PC-3 (cell line): ENCODE measurements at regions not wholly inside any gene's neighbourhood (a gene's known extent, or its start where the extent isn't known, plus 50 kb on each side); places are given as distances from the start of the nearest gene placed in this dataset.

Source experiments
- ATAC-seq: fragments of 200-7000 bp; cut with Tn5 transposase; 2 replicates; pipeline ENCODE4 v1.9.1; 2020; ENCODE audit warnings: mild to moderate bottlenecking, moderate library complexity
- BruUV-seq: library from RNA; stranded (reverse); fragments of 400-500 nt; replicated peaks from 2 replicates; lab custom pipeline; 2021; lab: Mats Ljungman, UMichigan
- CTCF ChIA-PET: fragments of 300-600 bp; sonication (Branson Sonifier 250); formaldehyde crosslinking; loops from one replicate; lab custom pipeline; 2022; ENCODE audit warnings: antibody characterized with exemption; lab: Charles Lee
- POLR2A ChIA-PET: fragments of 300-600 bp; sonication (Branson Sonifier 250); formaldehyde crosslinking; loops from one replicate; lab custom pipeline; 2022; ENCODE audit warnings: antibody characterized with exemption; ENCODE audit not compliant: unreplicated experiment; lab: Charles Lee
- DNase-seq: peaks from one replicate; pipeline ENCODE4 v3.0.0-alpha.2; 2015
- H2AFZ ChIP-seq: fragments of 300-600 bp; sonication (generic); 2 replicates; pipeline ENCODE4 v1.6.0; 2016; ENCODE audit warnings: antibody characterized with exemption, low read length
- H3F3A ChIP-seq: fragments of 300-600 bp; sonication (generic); one replicate; pipeline ENCODE4 v1.6.0; 2017; ENCODE audit warnings: antibody characterized with exemption, low read length, control low read depth, mild to moderate bottlenecking; ENCODE audit not compliant: unreplicated experiment
- H3K27ac ChIP-seq: fragments of 300-600 bp; sonication (generic); 2 replicates; pipeline ENCODE4 v1.5.1; 2016; ENCODE audit warnings: mild to moderate bottlenecking, low read length
- H3K27me3 ChIP-seq: fragments of 300-600 bp; sonication (generic); 2 replicates; pipeline ENCODE4 v1.6.1; 2016; ENCODE audit warnings: low read length, mixed read lengths
- H3K36me3 ChIP-seq: fragments of 300-600 bp; sonication (generic); 2 replicates; pipeline ENCODE4 v1.6.1; 2016; ENCODE audit warnings: low read depth, mixed run types, low read length, mixed read lengths
- H3K4me1 ChIP-seq: fragments of 300-600 bp; sonication (generic); 2 replicates; pipeline ENCODE4 v1.5.1; 2016; ENCODE audit warnings: low read length; ENCODE audit not compliant: insufficient read depth
- H3K4me2 ChIP-seq: fragments of 300-600 bp; sonication (generic); 2 replicates; pipeline ENCODE4 v1.6.0; 2016; ENCODE audit warnings: low read length
- H3K4me3 ChIP-seq: fragments of 300-600 bp; sonication (generic); 2 replicates; pipeline ENCODE4 v1.5.1; 2016; ENCODE audit warnings: mild to moderate bottlenecking, low read length, mixed read lengths
- H3K79me2 ChIP-seq: fragments of 300-600 bp; sonication (generic); 2 replicates; pipeline ENCODE4 v1.6.1; 2017; ENCODE audit warnings: low read length, mixed read lengths
- H3K9ac ChIP-seq: fragments of 300-600 bp; sonication (generic); 2 replicates; pipeline ENCODE4 v1.6.0; 2016; ENCODE audit warnings: mild to moderate bottlenecking, low read length
- H3K9me2 ChIP-seq: fragments of 300-600 bp; sonication (generic); replicated peaks from 2 replicates; pipeline ENCODE4 v1.6.1; 2016; ENCODE audit warnings: mixed run types, low read length, mixed read lengths
- H3K9me3 ChIP-seq: fragments of 300-600 bp; sonication (generic); 2 replicates; pipeline ENCODE4 v1.6.1; 2016; ENCODE audit warnings: low read length, mixed read lengths
- H4K20me1 ChIP-seq: fragments of 300-600 bp; sonication (generic); 2 replicates; pipeline ENCODE4 v1.6.1; 2016; ENCODE audit warnings: low read length, mixed read lengths
- CTCF ChIP-seq: fragments of 300-600 bp; sonication (generic); conservative IDR thresholded peaks from 2 replicates; pipeline ENCODE4 v1.5.1; 2017; ENCODE audit warnings: antibody characterized with exemption, low read depth, mild to moderate bottlenecking, low read length
- EZH2 ChIP-seq: fragments of 300-600 bp; sonication (generic); IDR thresholded peaks from one replicate; pipeline ENCODE4 v1.6.1; 2017; ENCODE audit warnings: antibody characterized with exemption, mild to moderate bottlenecking, low read length; ENCODE audit not compliant: unreplicated experiment
- EZH2phosphoT487 ChIP-seq: fragments of 300-600 bp; sonication (generic); IDR thresholded peaks from 2 replicates; pipeline ENCODE4 v1.6.1; 2018; ENCODE audit warnings: mild to moderate bottlenecking, antibody characterized with exemption, low read length, borderline replicate concordance
- intact Hi-C: fragments of 100-400 bp; cut with micrococcal nuclease; formaldehyde crosslinking; loops from 2 replicates; pipeline ENCODE4 v1.9.0; 2023

GRCh38 chr15:88987934-88988671, 74.9 kb upstream of the MFGE8 start:
- H3K36me3 ChIP-seq = no peaks in the 10 kb centered on the region
- no peaks in the 10 kb centered on the region for H4K20me1 ChIP-seq
- H2AFZ ChIP-seq = no peak overlapping the region
- ChIA-PET CTCF (no interaction called here), POLR2A (no interaction called here)
- peaks cover 35% of the 10 kb centered on the region for H3K4me1 ChIP-seq
- H3K9me2 ChIP-seq = no peaks in the 10 kb centered on the region
- H3K27ac ChIP-seq = no peak overlapping the region
- DNase-seq (peak; percentile 41), ATAC-seq (no peak; the same call in 1 of the 2 replicates)
- H3F3A ChIP-seq = no peaks in the 10 kb centered on the region
- BruUV-seq = no TSS peak
- no peaks in the 10 kb centered on the region for H3K27me3 ChIP-seq
- H3K4me2 ChIP-seq = no peak overlapping the region
- H3K79me2 ChIP-seq = no peaks in the 10 kb centered on the region
- no peak for TF ChIP-seq CTCF
- no peak for TF ChIP-seq EZH2
- no peak for TF ChIP-seq EZH2phosphoT487
- H3K9ac ChIP-seq = no peak overlapping the region
- no peaks in the 10 kb centered on the region for H3K9me3 ChIP-seq
- H3K4me3 ChIP-seq = no peak overlapping the region
- intact Hi-C loops = no loop called here

- ATAC-seq (peak; percentile 91), DNase-seq (peak; percentile 62)
- Histone ChIP-seq H3K27ac (no peak overlapping the region), H3K4me1 (peaks cover 30% of the 10 kb centered on the region), H3K27me3 (no peaks in the 10 kb centered on the region), H4K20me1 (no peaks in the 10 kb centered on the region), H3K4me3 (no peak overlapping the region), H3K4me2 (peak overlapping the region; percentile 28; the same call in 1 of the 2 replicates), H2AFZ (no peak overlapping the region), H3K9ac (no peak overlapping the region), H3K79me2 (no peaks in the 10 kb centered on the region), H3K9me2 (no peaks in the 10 kb centered on the region), H3K36me3 (no peaks in the 10 kb centered on the region), H3F3A (no peaks in the 10 kb centered on the region), H3K9me3 (no peaks in the 10 kb centered on the region)
- TF ChIP-seq EZH2phosphoT487 (no peak), EZH2 (no peak), CTCF (no peak)
- intact Hi-C loops = no loop called here
- no TSS peak for BruUV-seq
- POLR2A ChIA-PET = no interaction called here
- CTCF ChIA-PET = no interaction called here
Observed at GRCh38 chr15:88989578-88989977, 76.4 kb upstream of the MFGE8 start.

- Histone ChIP-seq H3K9me3 (no peaks in the 10 kb centered on the region), H3K4me3 (no peak overlapping the region), H3K79me2 (no peaks in the 10 kb centered on the region), H3K9me2 (no peaks in the 10 kb centered on the region), H3F3A (no peaks in the 10 kb centered on the region), H3K27me3 (no peaks in the 10 kb centered on the region), H3K36me3 (no peaks in the 10 kb centered on the region), H3K27ac (no peak overlapping the region), H3K4me2 (no peak overlapping the region), H3K4me1 (peaks cover 30% of the 10 kb centered on the region), H2AFZ (no peak overlapping the region), H4K20me1 (no peaks in the 10 kb centered on the region), H3K9ac (no peak overlapping the region)
- DNase-seq (no peak), ATAC-seq (no peak)
- TF ChIP-seq EZH2phosphoT487 = no peak
- CTCF ChIA-PET = no interaction called here
- no TSS peak for BruUV-seq
- POLR2A ChIA-PET = no interaction called here
- intact Hi-C loops = no loop called here
Observed at GRCh38 chr15:88990185-88990679, 77.1 kb upstream of the MFGE8 start.
